GM21737 (cell line): ENCODE measurements at regions not wholly inside any gene's neighbourhood (a gene's known extent, or its start where the extent isn't known, plus 50 kb on each side); places are given as distances from the start of the nearest gene placed in this dataset.

ENCODE experiments used
- ATAC-seq: cut with Tn5 transposase; IDR thresholded peaks from one replicate; pipeline ENCODE4 v1.9.1; 2021; ENCODE audit warnings: mild to moderate bottlenecking, moderate library complexity; ENCODE audit not compliant: unreplicated experiment

GRCh38 chr6:134719911-134720310 is 230.0 kb downstream of the ALDH8A1 start:
- ATAC-seq, result no peak

- no peak for ATAC-seq
Observed at GRCh38 chr6:134719286-134719685, 230.6 kb downstream of the ALDH8A1 start.

GRCh38 chr6:134714679-134715078 is 235.2 kb downstream of the ALDH8A1 start:
- no peak for ATAC-seq

- ATAC-seq, result no peak
Observed at GRCh38 chr6:134714113-134714512, 235.8 kb downstream of the ALDH8A1 start.

GRCh38 chr6:134712311-134712710 is 237.6 kb downstream of the ALDH8A1 start:
- ATAC-seq, result no peak

DNA sequence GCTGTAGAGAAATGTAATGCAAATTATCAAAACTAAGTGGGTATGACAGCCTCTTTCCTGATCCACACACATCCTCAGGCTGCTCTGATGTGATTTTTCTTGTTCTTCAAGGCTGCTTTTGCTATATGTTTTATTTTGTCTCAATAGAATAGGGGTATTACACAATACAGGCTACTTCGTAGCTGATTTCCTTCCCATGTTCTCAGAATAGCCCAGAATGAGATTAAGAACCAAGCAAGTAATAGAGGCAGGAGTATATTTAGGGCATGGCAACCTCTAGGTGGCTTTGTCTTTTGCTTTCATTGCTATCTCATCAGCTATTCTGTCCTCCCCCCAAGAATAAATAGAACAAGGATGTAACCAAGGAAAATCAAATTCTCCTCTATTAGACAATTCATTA is 241.8 kb downstream of the ALDH8A1 start:
- no peak for ATAC-seq

- no peak for ATAC-seq
Observed at GRCh38 chr6:134707342-134708031, 242.4 kb downstream of the ALDH8A1 start.

GRCh38 chr6:134706806-134707205 is 243.1 kb downstream of the ALDH8A1 start:
- ATAC-seq, result no peak

- no peak for ATAC-seq
Observed at GRCh38 chr6:134706153-134706552, 243.7 kb downstream of the ALDH8A1 start.

- no peak for ATAC-seq
Observed at GRCh38 chr6:134703206-134703605, 246.7 kb downstream of the ALDH8A1 start.

- ATAC-seq, result no peak
Observed at GRCh38 chr6:134702279-134702678, 247.6 kb downstream of the ALDH8A1 start.

DNA sequence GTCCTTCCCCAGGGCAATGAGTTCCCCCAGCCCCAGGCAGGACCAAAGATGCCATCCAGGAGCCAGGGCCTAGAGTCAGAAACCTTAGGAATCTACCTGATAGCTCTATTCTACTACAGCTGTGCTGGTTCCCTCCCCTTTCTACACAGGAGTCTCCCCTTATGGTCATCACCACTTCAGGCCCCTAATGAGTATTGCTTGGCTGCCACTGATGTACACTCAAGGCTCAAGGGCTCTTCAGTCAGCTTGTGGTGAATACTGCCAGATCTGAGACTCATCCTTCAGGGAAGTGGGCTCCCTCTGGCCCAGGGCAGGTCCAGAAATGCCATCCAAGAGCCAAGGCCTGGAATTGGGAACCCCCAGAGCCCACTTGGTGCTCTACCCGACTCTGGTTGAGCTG is 248.6 kb downstream of the ALDH8A1 start:
- ATAC-seq, result no peak

GRCh38 chr6:134698228-134698627 is 251.7 kb downstream of the ALDH8A1 start:
- ATAC-seq, result no peak

DNA sequence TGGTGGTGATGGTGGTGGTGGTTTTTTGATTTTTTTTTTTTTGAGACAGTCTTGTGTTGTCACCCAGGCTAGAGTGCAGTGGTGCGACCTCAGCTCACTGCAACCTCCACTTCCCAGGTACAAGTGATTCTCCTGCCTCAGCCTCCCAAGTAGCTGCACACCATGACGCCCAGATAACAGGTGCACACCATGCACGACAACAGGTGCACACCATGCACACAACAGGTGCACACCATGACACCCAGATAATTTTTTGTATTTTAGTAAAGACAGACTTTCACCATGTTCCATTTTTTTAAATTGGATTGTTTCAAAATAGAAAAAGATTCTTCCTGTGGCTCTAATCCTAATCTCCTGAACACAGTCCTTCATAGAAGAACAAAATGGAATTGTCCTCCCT is 257.9 kb downstream of the ALDH8A1 start:
- no peak for ATAC-seq

GRCh38 chr6:134691180-134691579 is 258.7 kb downstream of the ALDH8A1 start:
- ATAC-seq, result no peak

GRCh38 chr6:134690048-134690447 is 259.9 kb downstream of the ALDH8A1 start:
- ATAC-seq, result no peak

DNA sequence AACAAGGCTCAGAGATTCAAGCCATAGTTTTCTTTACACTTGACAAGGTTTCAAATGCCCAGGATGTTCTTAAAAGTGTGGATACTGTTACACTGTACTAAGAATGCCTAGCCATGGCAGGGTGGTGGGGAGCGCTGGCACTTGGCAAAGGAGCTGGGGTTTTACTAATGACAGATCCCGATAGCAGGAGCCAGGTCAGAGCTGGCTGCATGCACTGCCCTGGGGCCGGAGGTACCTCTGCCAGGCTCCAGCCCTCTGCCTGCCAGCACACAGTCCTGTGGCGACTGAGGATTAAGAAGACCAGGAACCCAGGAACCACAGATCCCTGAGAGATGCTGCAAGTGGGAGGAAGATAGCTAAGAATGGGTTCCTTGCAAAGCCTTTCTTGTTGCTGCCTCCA is 260.3 kb downstream of the ALDH8A1 start:
- ATAC-seq, result no peak

DNA sequence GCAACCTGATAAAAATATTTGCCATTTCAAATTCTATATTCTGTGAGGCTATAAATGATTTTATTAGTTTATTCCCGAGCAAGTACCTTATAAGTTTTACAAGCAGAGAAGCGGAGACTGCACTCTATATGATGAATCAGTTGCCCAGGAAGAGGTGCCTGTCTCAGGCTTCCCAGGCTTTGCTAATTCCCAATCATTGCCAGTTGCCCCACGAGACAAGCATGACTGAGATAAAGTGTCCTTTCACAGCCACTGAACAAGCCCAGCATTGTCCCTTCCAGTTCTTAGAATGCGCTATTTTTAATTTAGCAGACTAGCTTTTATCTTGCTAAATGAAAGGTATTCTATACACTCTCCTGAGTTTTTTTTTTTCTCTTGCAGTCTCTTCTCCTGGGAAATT is 260.7 kb downstream of the ALDH8A1 start:
- ATAC-seq, result no peak

DNA sequence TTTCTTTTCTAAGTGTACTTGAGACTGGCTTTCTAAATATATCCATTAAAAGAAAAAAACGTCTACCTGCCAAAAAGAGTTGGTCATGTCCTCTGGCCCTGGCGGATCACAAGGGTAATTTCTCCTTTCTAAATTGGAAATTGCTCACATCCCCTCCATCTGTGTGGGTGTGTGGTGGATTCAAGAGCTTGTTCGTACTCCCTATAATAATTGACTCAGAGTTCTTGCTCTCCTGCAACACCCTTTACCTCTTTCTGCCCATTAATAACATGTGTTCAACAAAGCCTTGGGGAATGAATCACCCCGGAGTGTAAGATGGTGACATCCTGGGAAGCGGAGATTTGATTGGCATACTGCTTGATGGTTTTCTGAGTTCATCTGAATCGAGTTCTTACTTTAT is 263.8 kb downstream of the ALDH8A1 start:
- no peak for ATAC-seq

- no peak for ATAC-seq
Observed at GRCh38 chr6:134684423-134684795, 265.5 kb downstream of the ALDH8A1 start.

- no peak for ATAC-seq
Observed at GRCh38 chr6:134683783-134684422, 266.0 kb downstream of the ALDH8A1 start.

DNA sequence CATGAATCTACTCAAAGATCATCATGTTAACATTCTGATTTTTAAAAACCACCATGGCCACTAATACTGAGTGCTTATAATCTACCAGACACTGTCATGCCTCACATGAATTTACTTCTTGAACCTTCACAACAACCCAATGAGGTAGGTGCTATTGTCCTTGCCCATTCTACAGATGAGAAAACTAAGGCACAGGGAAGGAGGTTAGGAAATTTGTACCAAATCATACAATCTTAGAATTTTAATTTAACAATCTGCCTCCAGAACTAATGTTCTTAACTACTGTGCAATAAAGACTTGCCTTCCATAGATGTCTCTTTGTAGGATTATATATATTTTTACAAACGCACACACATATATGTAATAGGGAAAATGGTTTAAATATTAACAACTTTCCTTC is 269.5 kb downstream of the ALDH8A1 start:
- ATAC-seq, result no peak

GRCh38 chr6:134680021-134680420 is 269.9 kb downstream of the ALDH8A1 start:
- ATAC-seq, result no peak
